GM19395 (cell line): ENCODE measurements at regions not wholly inside any gene's neighbourhood (a gene's known extent, or its start where the extent isn't known, plus 50 kb on each side); places are given as distances from the start of the nearest gene placed in this dataset.
"Not testable (repeated sequence)": the region's sequence is repeated elsewhere in the genome, so short reads cannot be mapped to it uniquely, and the experiment has no call there.

ENCODE experiments used
- ATAC-seq: cut with Tn5 transposase; IDR thresholded peaks from one replicate; pipeline ENCODE4 v1.9.1; 2021; ENCODE audit warnings: mild to moderate bottlenecking, moderate library complexity; ENCODE audit not compliant: unreplicated experiment

GRCh38 chrX:124690495-124690894 is 344.1 kb downstream of the SH2D1A start:
- ATAC-seq: no peak

- ATAC-seq: no peak
Measured at GRCh38 chrX:124699876-124700275, 353.5 kb downstream of the SH2D1A start.

- no peak for ATAC-seq
Measured at GRCh38 chrX:124717537-124717936, 371.2 kb downstream of the SH2D1A start.

- no peak for ATAC-seq
Measured at GRCh38 chrX:124719060-124719459, 372.7 kb downstream of the SH2D1A start.

- no peak for ATAC-seq
Measured at GRCh38 chrX:124720532-124720931, 374.2 kb downstream of the SH2D1A start.

- ATAC-seq: no peak
Measured at GRCh38 chrX:124725502-124725901, 379.1 kb downstream of the SH2D1A start.

- ATAC-seq: no peak
Measured at GRCh38 chrX:124726292-124726691, 379.9 kb downstream of the SH2D1A start.

GRCh38 chrX:124726881-124727280 is 380.5 kb downstream of the SH2D1A start:
- no peak for ATAC-seq

GRCh38 chrX:124736553-124737270 is 390.3 kb downstream of the SH2D1A start:
- ATAC-seq: no peak

- ATAC-seq: no peak
Measured at GRCh38 chrX:124737771-124738170, 391.4 kb downstream of the SH2D1A start.

- ATAC-seq: no peak
Measured at GRCh38 chrX:124747295-124747694, 400.9 kb downstream of the SH2D1A start.

- no peak for ATAC-seq
Measured at GRCh38 chrX:124764354-124764753, 418.0 kb downstream of the SH2D1A start.

GRCh38 chrX:124769166-124769565 is 422.8 kb downstream of the SH2D1A start:
- no peak for ATAC-seq

GRCh38 chrX:124771292-124771691 is 424.9 kb downstream of the SH2D1A start:
- no peak for ATAC-seq

GRCh38 chrX:124788253-124788652 is 441.9 kb downstream of the SH2D1A start:
- ATAC-seq: not testable (repeated sequence)

- not testable (repeated sequence) for ATAC-seq
Measured at GRCh38 chrX:124789874-124790273, 443.5 kb downstream of the SH2D1A start.

- ATAC-seq: no peak
Measured at GRCh38 chrX:124791492-124792095, 445.2 kb downstream of the SH2D1A start.

GRCh38 chrX:124796989-124797388 is 450.6 kb downstream of the SH2D1A start:
- no peak for ATAC-seq

- no peak for ATAC-seq
Measured at GRCh38 chrX:124804962-124805361, 458.6 kb downstream of the SH2D1A start.

GRCh38 chrX:124805486-124805885 is 459.1 kb downstream of the SH2D1A start:
- ATAC-seq: no peak

- ATAC-seq: no peak
Measured at GRCh38 chrX:124814106-124814505, 467.7 kb downstream of the SH2D1A start.

GRCh38 chrX:124818033-124818432 is 471.7 kb downstream of the SH2D1A start:
- ATAC-seq: no peak

- ATAC-seq: no peak
Measured at GRCh38 chrX:124818764-124819163, 472.4 kb downstream of the SH2D1A start.
